Neural progenitor cell (in vitro differentiated cells): ENCODE measurements at regions not wholly inside any gene's neighbourhood (a gene's known extent, or its start where the extent isn't known, plus 50 kb on each side); places are given as distances from the start of the nearest gene placed in this dataset.

Experiments used
- DNase-seq: peaks from one replicate; pipeline ENCODE4 v3.0.0-alpha.2; 2016; ENCODE audit warnings: low spot score
- H2AFZ ChIP-seq: fragments of 200-600 bp; sonication (generic); replicated peaks from 2 replicates; pipeline ENCODE4 v1.6.1; 2016; ENCODE audit warnings: antibody characterized with exemption
- H3F3A ChIP-seq: fragments of 200-600 bp; sonication (generic); 2 replicates; pipeline ENCODE4 v1.6.1; 2016; ENCODE audit warnings: antibody characterized with exemption, low read depth
- H3K27ac ChIP-seq: fragments of 200-600 bp; sonication (generic); 2 replicates; pipeline ENCODE4 v1.5.1; 2016; ENCODE audit warnings: mild to moderate bottlenecking
- H3K27me3 ChIP-seq: fragments of 200-600 bp; sonication (generic); 2 replicates; pipeline ENCODE4 v1.6.1; 2016; ENCODE audit warnings: mild to moderate bottlenecking, moderate library complexity
- H3K36me3 ChIP-seq: fragments of 200-600 bp; sonication (generic); 2 replicates; pipeline ENCODE4 v1.5.1; 2016
- H3K4me1 ChIP-seq: fragments of 200-600 bp; sonication (generic); 2 replicates; pipeline ENCODE4 v1.6.1; 2016; ENCODE audit warnings: mixed run types
- H3K4me2 ChIP-seq: fragments of 200-600 bp; sonication (generic); 2 replicates; pipeline ENCODE4 v1.6.1; 2016
- H3K4me3 ChIP-seq: fragments of 200-600 bp; sonication (generic); 2 replicates; pipeline ENCODE4 v1.5.1; 2016
- H3K79me2 ChIP-seq: fragments of 200-600 bp; sonication (generic); 2 replicates; pipeline ENCODE4 v1.6.1; 2016; ENCODE audit warnings: low read depth
- H3K9ac ChIP-seq: fragments of 200-600 bp; sonication (generic); 2 replicates; pipeline ENCODE4 v1.6.1; 2016
- H3K9me3 ChIP-seq: fragments of 200-600 bp; sonication (generic); 2 replicates; pipeline ENCODE4 v1.5.1; 2016; ENCODE audit warnings: low read depth
- H4K20me1 ChIP-seq: fragments of 200-600 bp; sonication (generic); 2 replicates; pipeline ENCODE4 v1.6.1; 2016; ENCODE audit warnings: low read depth
- H3K27ac Mint-ChIP-seq: 3 replicates; pipeline ENCODE4 v1.8.0; 2021; ENCODE audit warnings: mixed read lengths
- H3K27me3 Mint-ChIP-seq: 2 replicates; pipeline ENCODE4 v1.8.0; 2022; ENCODE audit warnings: low read depth, mild to moderate bottlenecking, inconsistent platforms, moderate library complexity, mixed read lengths; ENCODE audit not compliant: insufficient read depth
- H3K36me3 Mint-ChIP-seq: 3 replicates; pipeline ENCODE4 v1.8.0; 2021; ENCODE audit warnings: mixed read lengths
- H3K4me1 Mint-ChIP-seq: 3 replicates; pipeline ENCODE4 v1.8.0; 2021; ENCODE audit warnings: mixed read lengths
- H3K4me3 Mint-ChIP-seq: 3 replicates; pipeline ENCODE4 v1.8.0; 2021; ENCODE audit warnings: mild to moderate bottlenecking, moderate library complexity, mixed read lengths
- H3K9me3 Mint-ChIP-seq: 3 replicates; pipeline ENCODE4 v1.8.0; 2020; ENCODE audit warnings: mixed read lengths
- EZH2 ChIP-seq: fragments of 200-600 bp; sonication (generic); IDR thresholded peaks from 2 replicates; pipeline ENCODE4 v1.6.1; 2017; ENCODE audit warnings: antibody characterized with exemption, mild to moderate bottlenecking, moderate library complexity
- EZH2phosphoT487 ChIP-seq: fragments of 200-600 bp; sonication (generic); IDR thresholded peaks from 2 replicates; pipeline ENCODE4 v1.6.1; 2017; ENCODE audit warnings: antibody characterized with exemption
- TF ChIP-seq, protein P1 (sequence below): fragments of 200-600 bp; sonication (generic); IDR thresholded peaks from 2 replicates; pipeline ENCODE4 v1.5.1; 2017; ENCODE audit warnings: antibody characterized with exemption, mild to moderate bottlenecking

- no peaks in the 10 kb centered on the region for H3K36me3 Mint-ChIP-seq
- no peak overlapping the region for H3K27ac ChIP-seq
- H3K9ac ChIP-seq, result no peak overlapping the region
- peaks cover 12% of the 10 kb centered on the region for H3K4me1 Mint-ChIP-seq
- H3K79me2 ChIP-seq, result no peaks in the 10 kb centered on the region
- TF ChIP-seq EZH2phosphoT487 (no peak), EZH2 (no peak)
- TF ChIP-seq, protein P1, sequence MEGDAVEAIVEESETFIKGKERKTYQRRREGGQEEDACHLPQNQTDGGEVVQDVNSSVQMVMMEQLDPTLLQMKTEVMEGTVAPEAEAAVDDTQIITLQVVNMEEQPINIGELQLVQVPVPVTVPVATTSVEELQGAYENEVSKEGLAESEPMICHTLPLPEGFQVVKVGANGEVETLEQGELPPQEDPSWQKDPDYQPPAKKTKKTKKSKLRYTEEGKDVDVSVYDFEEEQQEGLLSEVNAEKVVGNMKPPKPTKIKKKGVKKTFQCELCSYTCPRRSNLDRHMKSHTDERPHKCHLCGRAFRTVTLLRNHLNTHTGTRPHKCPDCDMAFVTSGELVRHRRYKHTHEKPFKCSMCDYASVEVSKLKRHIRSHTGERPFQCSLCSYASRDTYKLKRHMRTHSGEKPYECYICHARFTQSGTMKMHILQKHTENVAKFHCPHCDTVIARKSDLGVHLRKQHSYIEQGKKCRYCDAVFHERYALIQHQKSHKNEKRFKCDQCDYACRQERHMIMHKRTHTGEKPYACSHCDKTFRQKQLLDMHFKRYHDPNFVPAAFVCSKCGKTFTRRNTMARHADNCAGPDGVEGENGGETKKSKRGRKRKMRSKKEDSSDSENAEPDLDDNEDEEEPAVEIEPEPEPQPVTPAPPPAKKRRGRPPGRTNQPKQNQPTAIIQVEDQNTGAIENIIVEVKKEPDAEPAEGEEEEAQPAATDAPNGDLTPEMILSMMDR, result no peak
- H3K9me3 ChIP-seq, result peaks cover 2% of the 10 kb centered on the region
- no peak overlapping the region for H3K4me3 Mint-ChIP-seq
- H3F3A ChIP-seq, result no peaks in the 10 kb centered on the region
- H3K27ac Mint-ChIP-seq, result peak overlapping the region; percentile 15
- H3K4me2 ChIP-seq, result no peak overlapping the region
- H3K9me3 Mint-ChIP-seq, result peaks cover 8% of the 10 kb centered on the region
- H2AFZ ChIP-seq, result no peak overlapping the region
- no peaks in the 10 kb centered on the region for H3K4me1 ChIP-seq
- no peak for DNase-seq
- peaks cover 2% of the 10 kb centered on the region for H3K27me3 Mint-ChIP-seq
- no peak overlapping the region for H3K4me3 ChIP-seq
- H3K36me3 ChIP-seq, result no peaks in the 10 kb centered on the region
- H3K27me3 ChIP-seq, result no peaks in the 10 kb centered on the region
- H4K20me1 ChIP-seq, result no peaks in the 10 kb centered on the region
These were observed 380.6 kb upstream of the DCN start for GRCh38 chr12:91563011-91563765.

GRCh38 chr12:91562476-91562875 lies 379.9 kb upstream of the DCN start:
- Histone ChIP-seq H3K4me2 (no peak overlapping the region), H2AFZ (no peak overlapping the region), H3K27me3 (no peaks in the 10 kb centered on the region), H3K9ac (no peak overlapping the region), H3K27ac (no peak overlapping the region), H4K20me1 (no peaks in the 10 kb centered on the region), H3K9me3 (peaks cover 2% of the 10 kb centered on the region), H3K4me3 (no peak overlapping the region), H3K79me2 (no peaks in the 10 kb centered on the region), H3K4me1 (no peaks in the 10 kb centered on the region), H3K36me3 (no peaks in the 10 kb centered on the region), H3F3A (no peaks in the 10 kb centered on the region)
- Mint-ChIP-seq H3K9me3 (peaks cover 8% of the 10 kb centered on the region), H3K4me3 (no peak overlapping the region), H3K27me3 (peaks cover 2% of the 10 kb centered on the region), H3K36me3 (no peaks in the 10 kb centered on the region), H3K4me1 (peaks cover 12% of the 10 kb centered on the region), H3K27ac (no peak overlapping the region)
- no peak for DNase-seq
- TF ChIP-seq, protein P1, result no peak
- TF ChIP-seq EZH2phosphoT487 (no peak), EZH2 (no peak)

- Histone ChIP-seq H3K36me3 (no peaks in the 10 kb centered on the region), H3K4me1 (no peaks in the 10 kb centered on the region), H3K9me3 (peaks cover 2% of the 10 kb centered on the region), H3K4me2 (no peak overlapping the region), H3K9ac (no peak overlapping the region), H3K4me3 (no peak overlapping the region), H3K27ac (no peak overlapping the region), H3K79me2 (no peaks in the 10 kb centered on the region), H2AFZ (no peak overlapping the region), H4K20me1 (no peaks in the 10 kb centered on the region), H3F3A (no peaks in the 10 kb centered on the region), H3K27me3 (no peaks in the 10 kb centered on the region)
- Mint-ChIP-seq H3K27ac (no peak overlapping the region), H3K36me3 (no peaks in the 10 kb centered on the region), H3K9me3 (peaks cover 8% of the 10 kb centered on the region), H3K4me1 (peaks cover 12% of the 10 kb centered on the region), H3K27me3 (peaks cover 2% of the 10 kb centered on the region), H3K4me3 (no peak overlapping the region)
- DNase-seq, result no peak
- no peak for TF ChIP-seq EZH2
- TF ChIP-seq, protein P1, result no peak
- TF ChIP-seq EZH2phosphoT487, result no peak
These were observed 379.3 kb upstream of the DCN start for GRCh38 chr12:91561958-91562325.
